ENCODE measurements at regions not wholly inside any gene's neighbourhood (a gene's known extent, or its start where the extent isn't known, plus 50 kb on each side); places are given as distances from the start of the nearest gene placed in this dataset.

- H3K4me3 ChIP-seq (ENCODE audit: control insufficient read depth, low read depth, low read length), result no peak overlapping the region
- no peak for TF ChIP-seq CTCF (IDR thresholded peaks at IDR 0.05; ENCODE audit: control insufficient read depth, insufficient read depth, low read depth, low read length, missing control alignments)
- DNase-seq (ENCODE audit: low read depth), result no peak
These were observed 543.1 kb downstream of the TRIML1 start for GRCh38 chr4:188682321-188682720.

DNA sequence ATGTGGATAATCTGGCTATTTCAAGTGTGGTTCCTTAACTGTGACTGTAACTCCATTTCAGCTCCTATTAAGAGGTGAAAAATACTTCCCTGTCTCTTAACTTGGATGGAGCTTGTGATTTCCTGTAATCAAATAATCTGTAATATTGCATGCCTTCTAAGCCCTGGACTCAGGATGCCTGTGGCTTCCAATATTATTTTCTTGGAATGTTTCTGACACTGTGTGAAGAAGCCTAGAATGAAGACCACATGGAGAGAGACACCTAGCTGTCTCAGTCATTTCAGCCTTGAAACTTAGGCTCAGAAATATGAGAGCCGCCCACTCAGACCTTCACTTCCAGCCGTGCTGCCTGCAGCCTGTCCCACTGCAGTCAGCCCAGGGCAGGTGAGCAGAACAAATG, 544.3 kb downstream of the TRIML1 start:
- DNase-seq (ENCODE audit: low read depth), result no peak
- no peak overlapping the region for H3K4me3 ChIP-seq (ENCODE audit: control insufficient read depth, low read depth, low read length)
- no peak for TF ChIP-seq CTCF (IDR thresholded peaks at IDR 0.05; ENCODE audit: control insufficient read depth, insufficient read depth, low read depth, low read length, missing control alignments)

DNA sequence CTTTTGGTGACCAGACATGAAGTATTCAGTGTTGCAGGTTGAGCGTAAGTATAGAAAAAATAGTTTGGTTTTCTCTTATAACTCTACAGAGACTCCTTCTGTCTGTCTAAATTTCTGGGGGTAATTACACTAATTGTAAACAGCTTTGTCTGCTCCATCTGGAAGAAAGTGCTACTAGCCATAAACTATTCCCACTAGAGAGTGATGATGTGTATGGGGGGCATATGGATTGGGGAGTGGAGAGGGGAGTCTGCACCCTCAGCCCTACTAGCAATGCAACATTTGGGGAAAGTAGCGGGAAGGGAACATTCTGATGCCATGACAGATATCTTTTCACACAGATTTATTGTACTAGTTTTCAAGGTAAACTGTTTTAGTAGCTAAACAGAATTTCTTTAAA, 549.7 kb downstream of the TRIML1 start:
- TF ChIP-seq CTCF (IDR thresholded peaks at IDR 0.05; ENCODE audit: control insufficient read depth, insufficient read depth, low read depth, low read length, missing control alignments), result no peak
- no peak for DNase-seq (ENCODE audit: low read depth)
- no peak overlapping the region for H3K4me3 ChIP-seq (ENCODE audit: control insufficient read depth, low read depth, low read length)

DNA sequence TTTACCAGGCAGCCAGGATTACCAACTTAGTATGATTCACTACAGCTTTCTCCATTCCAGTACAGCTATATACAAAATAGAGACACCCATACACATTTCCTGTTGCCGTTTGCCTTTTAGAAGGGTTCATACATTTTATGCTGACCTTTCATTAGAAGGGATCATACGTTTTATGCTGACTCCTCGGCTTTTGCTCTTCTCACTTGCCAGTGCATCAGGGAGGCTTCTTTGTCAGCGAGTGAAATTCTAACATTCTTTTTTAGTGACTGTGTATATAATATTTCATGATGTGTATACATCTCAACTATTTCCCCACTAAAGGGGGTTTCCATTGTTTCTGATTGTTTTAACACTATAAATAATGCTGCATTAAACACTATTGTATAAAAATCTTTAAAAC, 552.6 kb downstream of the TRIML1 start:
- H3K4me3 ChIP-seq (ENCODE audit: control insufficient read depth, low read depth, low read length), result no peak overlapping the region
- no peak for TF ChIP-seq CTCF (IDR thresholded peaks at IDR 0.05; ENCODE audit: control insufficient read depth, insufficient read depth, low read depth, low read length, missing control alignments)
- no peak for DNase-seq (ENCODE audit: low read depth)

DNA sequence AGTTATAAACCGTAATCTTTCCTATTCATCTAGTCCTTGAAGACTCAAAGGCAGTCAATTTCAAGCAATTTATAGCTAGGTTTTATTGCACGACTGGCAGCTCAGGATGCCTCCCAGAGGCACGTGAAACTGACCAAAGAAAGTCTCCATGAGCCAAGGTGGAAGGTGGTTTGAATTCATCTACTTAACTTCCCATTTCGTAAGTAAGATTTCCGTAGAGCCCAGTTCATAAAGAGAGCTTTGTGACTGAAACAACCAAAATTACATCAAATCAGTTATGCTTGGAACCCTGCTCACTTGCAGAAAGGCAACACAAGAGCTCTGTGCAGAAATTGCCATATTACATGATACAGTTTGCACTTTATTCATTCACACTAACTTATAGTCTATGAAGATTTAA, 556.0 kb downstream of the TRIML1 start:
- no peak overlapping the region for H3K4me3 ChIP-seq (ENCODE audit: control insufficient read depth, low read depth, low read length)
- TF ChIP-seq CTCF (IDR thresholded peaks at IDR 0.05; ENCODE audit: control insufficient read depth, insufficient read depth, low read depth, low read length, missing control alignments), result no peak
- DNase-seq (ENCODE audit: low read depth), result no peak

DNA sequence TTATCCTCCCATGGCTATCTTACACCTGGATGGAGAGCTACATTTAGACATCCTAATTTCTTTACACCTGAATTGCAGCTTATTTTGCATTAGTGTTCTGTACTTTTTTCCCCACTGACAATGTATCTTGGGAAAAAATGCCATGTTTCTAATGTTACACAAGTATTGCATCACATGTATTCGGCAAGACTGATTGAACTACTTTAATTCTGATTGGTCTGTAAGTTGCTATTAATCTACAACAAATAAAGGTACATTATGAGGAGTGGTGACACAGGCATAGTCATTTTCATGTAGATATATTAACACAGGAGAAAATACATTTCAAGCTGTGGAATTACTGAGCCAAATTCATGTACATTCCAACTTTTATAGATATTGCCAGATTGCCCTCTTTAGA, 558.0 kb downstream of the TRIML1 start:
- DNase-seq (ENCODE audit: low read depth), result no peak
- no peak for TF ChIP-seq CTCF (IDR thresholded peaks at IDR 0.05; ENCODE audit: control insufficient read depth, insufficient read depth, low read depth, low read length, missing control alignments)
- H3K4me3 ChIP-seq (ENCODE audit: control insufficient read depth, low read depth, low read length), result no peak overlapping the region

- DNase-seq (ENCODE audit: low read depth), result no peak
- TF ChIP-seq CTCF (IDR thresholded peaks at IDR 0.05; ENCODE audit: control insufficient read depth, insufficient read depth, low read depth, low read length, missing control alignments), result no peak
- no peak overlapping the region for H3K4me3 ChIP-seq (ENCODE audit: control insufficient read depth, low read depth, low read length)
These were observed 562.7 kb downstream of the TRIML1 start for GRCh38 chr4:188701952-188702351.

All from AG09309 (cell line).